Spinal cord (tissue), 9 donors: ENCODE measurements at regions not wholly inside any gene's neighbourhood (a gene's known extent, or its start where the extent isn't known, plus 50 kb on each side); places are given as distances from the start of the nearest gene placed in this dataset.

Experiments
- DNase-seq, 6 donors: peaks; one replicate each; pipeline versions ENCODE4 v3.0.0 to v3.0.0-alpha.2; 2013 to 2015; ENCODE audit warnings: low spot score in 6 of 6, low read depth in 4 of 6
- H3K27ac ChIP-seq: one replicate; pipeline ENCODE4 v1.5.1; 2013; ENCODE audit warnings: low read depth, low read length, control low read depth
- H3K27me3 ChIP-seq: one replicate; pipeline ENCODE4 v1.6.1; 2013; ENCODE audit warnings: low read length; ENCODE audit not compliant: control insufficient read depth, insufficient read depth
- H3K36me3 ChIP-seq: one replicate; pipeline ENCODE4 v1.6.1; 2013; ENCODE audit warnings: low read length; ENCODE audit not compliant: control insufficient read depth, insufficient read depth
- H3K4me1 ChIP-seq: one replicate; pipeline ENCODE4 v1.6.1; 2013; ENCODE audit warnings: low read length; ENCODE audit not compliant: control insufficient read depth, insufficient read depth
- H3K4me3 ChIP-seq: one replicate; pipeline ENCODE4 v1.5.1; 2013; ENCODE audit warnings: low read depth, low read length, control low read depth
- H3K9me3 ChIP-seq: one replicate; pipeline ENCODE4 v1.6.1; 2013; ENCODE audit warnings: low read length; ENCODE audit not compliant: control insufficient read depth, insufficient read depth
- whole genome bisulfite sequencing: methylation state at CpG from one replicate; pipeline ENCODE4 v1.1.5; 2013; ENCODE audit warnings: missing lambda C conversion rate; ENCODE audit not compliant: insufficient coverage; 5-methylcytosine and 5-hydroxymethylcytosine counted together
- donor health status: healthy.

DNA sequence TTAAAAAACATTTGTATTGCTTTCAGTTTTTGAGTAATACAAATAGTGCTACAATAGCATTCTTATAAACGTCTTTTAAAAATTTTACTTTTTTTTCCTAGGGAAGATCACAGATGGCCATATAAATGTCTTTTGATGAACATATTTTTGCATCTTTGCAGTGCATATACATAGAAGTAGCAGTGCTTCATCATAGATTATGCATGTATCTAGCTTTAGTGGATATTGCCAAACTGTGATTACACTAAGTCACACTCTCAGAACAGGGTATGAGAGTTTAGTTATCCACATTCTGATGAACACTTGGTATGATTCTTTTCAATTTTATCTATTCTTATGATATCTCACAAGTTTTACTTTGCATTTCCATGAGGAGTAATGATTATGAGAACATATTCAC is 99.8 kb upstream of the ASCC3 start:
- Histone ChIP-seq H3K36me3 (no peaks in the 10 kb centered on the region), H3K4me3 (no peak overlapping the region), H3K27me3 (no peaks in the 10 kb centered on the region), H3K9me3 (peaks cover 3% of the 10 kb centered on the region), H3K27ac (no peak overlapping the region), H3K4me1 (no peaks in the 10 kb centered on the region)
- WGBS = no CpG with 5 or more reads among the region's 1 CpG
- DNase-seq = peak in 1 of 6 donors; percentile 29

GRCh38 chr6:100986921-100987320 is 105.8 kb upstream of the ASCC3 start:
- 80% methylated on average over 1 of the region's 1 CpG for WGBS
- H3K27me3 ChIP-seq = no peaks in the 10 kb centered on the region
- no peak overlapping the region for H3K27ac ChIP-seq
- no peaks in the 10 kb centered on the region for H3K36me3 ChIP-seq
- H3K9me3 ChIP-seq = peaks cover 3% of the 10 kb centered on the region
- H3K4me3 ChIP-seq = no peak overlapping the region
- H3K4me1 ChIP-seq = no peaks in the 10 kb centered on the region
- DNase-seq = no peak

DNA sequence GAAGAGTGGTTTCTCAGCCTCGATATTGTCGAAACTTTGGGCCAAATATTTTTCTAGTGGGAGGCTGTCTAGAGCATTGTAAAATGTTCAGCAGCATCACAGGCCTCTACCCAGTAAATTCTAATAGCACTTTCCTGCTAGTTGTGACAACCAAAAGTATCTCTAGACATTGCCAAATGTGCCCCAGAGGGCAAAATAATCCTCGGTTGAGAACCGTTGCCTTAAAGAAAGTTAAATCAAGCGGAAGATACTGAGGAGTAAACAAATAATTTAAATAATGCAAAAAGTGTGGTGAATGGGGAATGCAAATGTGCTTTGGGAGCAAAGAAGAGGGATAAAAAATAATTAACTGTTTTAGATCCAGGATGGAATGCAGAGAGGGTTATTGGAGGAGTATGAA is 106.4 kb upstream of the ASCC3 start:
- Histone ChIP-seq H3K27ac (no peak overlapping the region), H3K9me3 (peaks cover 3% of the 10 kb centered on the region), H3K36me3 (no peaks in the 10 kb centered on the region), H3K4me3 (no peak overlapping the region), H3K27me3 (no peaks in the 10 kb centered on the region), H3K4me1 (no peaks in the 10 kb centered on the region)
- no CpG with 5 or more reads among the region's 5 CpGs for WGBS
- peak in 2 of 6 donors; percentile 50 to 66 for DNase-seq

DNA sequence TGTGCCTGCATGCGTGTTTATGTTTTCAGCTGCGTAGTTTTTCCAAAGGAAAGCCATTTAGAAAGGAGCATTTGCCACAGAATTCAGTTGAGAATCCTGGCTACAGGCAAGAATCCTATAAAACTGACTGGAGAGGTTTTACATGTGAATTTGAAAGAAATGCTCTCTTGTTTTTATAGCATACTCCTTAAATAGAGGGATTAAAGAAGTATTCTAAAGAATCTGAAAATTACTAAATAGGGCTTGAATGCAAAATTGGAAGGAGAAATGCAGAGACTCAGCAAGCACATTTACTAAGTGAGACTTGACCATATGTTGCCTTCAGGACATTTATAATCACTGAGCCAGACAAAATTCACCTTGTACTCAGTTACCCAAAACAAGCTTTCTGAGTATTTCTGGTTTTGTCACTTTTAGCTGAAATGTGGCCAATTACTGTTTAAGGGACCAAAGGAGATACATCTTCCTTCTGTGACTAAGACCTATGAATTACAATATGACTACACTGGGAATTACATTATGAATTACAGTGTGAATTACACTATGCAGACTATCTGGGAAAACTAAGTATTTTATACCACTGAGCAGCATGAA is 107.4 kb upstream of the ASCC3 start:
- Histone ChIP-seq H3K27me3 (no peaks in the 10 kb centered on the region), H3K4me1 (no peaks in the 10 kb centered on the region), H3K36me3 (no peaks in the 10 kb centered on the region), H3K4me3 (no peak overlapping the region), H3K27ac (no peak overlapping the region), H3K9me3 (peaks cover 3% of the 10 kb centered on the region)
- DNase-seq = peak in 1 of 6 donors; percentile 31
- 100% methylated on average over 2 of the region's 2 CpGs for WGBS

- no peaks in the 10 kb centered on the region for H3K4me1 ChIP-seq
- H3K27me3 ChIP-seq = no peaks in the 10 kb centered on the region
- H3K27ac ChIP-seq = no peak overlapping the region
- DNase-seq = no peak
- 83% methylated on average over 1 of the region's 1 CpG for WGBS
- no peak overlapping the region for H3K4me3 ChIP-seq
- no peaks in the 10 kb centered on the region for H3K36me3 ChIP-seq
- H3K9me3 ChIP-seq = no peaks in the 10 kb centered on the region
These were observed 108.9 kb upstream of the ASCC3 start for GRCh38 chr6:100990070-100990469.

DNA sequence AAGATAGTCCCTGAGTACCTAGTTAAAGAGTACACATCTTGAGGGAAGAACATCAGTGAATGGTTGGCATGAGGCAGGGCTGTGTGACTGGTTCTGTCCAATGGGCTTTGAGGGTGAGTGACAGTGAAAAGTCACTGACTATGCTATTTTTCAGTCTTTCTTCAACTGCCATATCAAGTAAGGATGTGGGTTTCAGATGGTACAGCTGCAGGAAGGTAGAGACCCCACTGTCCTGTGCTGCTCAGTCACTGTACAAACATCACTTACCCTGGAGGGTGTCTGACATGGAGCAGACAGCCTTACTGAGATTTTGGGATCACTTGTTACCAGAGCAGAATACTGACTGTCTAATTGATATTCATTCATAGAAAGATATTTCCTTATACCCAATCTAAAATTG is 115.3 kb upstream of the ASCC3 start:
- Histone ChIP-seq H3K27me3 (no peaks in the 10 kb centered on the region), H3K9me3 (no peaks in the 10 kb centered on the region), H3K4me1 (no peaks in the 10 kb centered on the region), H3K27ac (no peak overlapping the region), H3K36me3 (no peaks in the 10 kb centered on the region), H3K4me3 (no peak overlapping the region)
- no peak for DNase-seq

- WGBS = no CpG with 5 or more reads among the region's 3 CpGs
- H3K4me3 ChIP-seq = no peak overlapping the region
- no peaks in the 10 kb centered on the region for H3K27me3 ChIP-seq
- no peak overlapping the region for H3K27ac ChIP-seq
- no peaks in the 10 kb centered on the region for H3K36me3 ChIP-seq
- H3K9me3 ChIP-seq = no peaks in the 10 kb centered on the region
- no peak for DNase-seq
- H3K4me1 ChIP-seq = no peaks in the 10 kb centered on the region
These were observed 117.0 kb upstream of the ASCC3 start for GRCh38 chr6:100998111-100998510.

DNA sequence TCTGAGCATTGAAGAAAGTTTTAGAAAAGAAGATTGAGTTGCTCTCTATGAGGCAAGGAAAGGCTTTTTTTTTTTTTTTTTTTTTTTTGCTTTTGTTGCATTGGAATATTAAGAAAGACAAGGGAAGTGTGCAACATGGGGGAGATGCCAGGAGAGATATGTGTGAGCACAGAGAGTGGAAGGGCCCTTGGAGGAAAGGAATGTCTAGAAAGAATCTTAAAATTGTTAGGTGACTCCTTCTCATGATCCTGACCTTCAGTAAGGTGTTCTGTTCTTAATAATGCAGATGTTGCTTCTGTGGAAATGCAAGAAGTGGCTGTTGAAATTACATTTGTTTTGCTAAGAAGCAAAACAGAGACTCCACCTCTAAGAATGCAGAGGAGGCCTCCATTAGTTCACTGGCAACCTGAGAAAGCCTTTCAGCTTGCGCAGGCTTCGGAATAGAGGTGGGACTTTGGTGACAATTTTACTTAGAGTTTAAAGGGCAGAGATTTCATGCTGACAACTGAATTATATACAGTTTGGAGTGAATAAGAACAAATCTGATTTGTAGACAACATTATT is 118.0 kb upstream of the ASCC3 start:
- H3K9me3 ChIP-seq = peaks cover under 1% of the 10 kb centered on the region
- DNase-seq = no peak
- H3K36me3 ChIP-seq = no peaks in the 10 kb centered on the region
- WGBS = no CpG with 5 or more reads among the region's 2 CpGs
- no peak overlapping the region for H3K4me3 ChIP-seq
- no peaks in the 10 kb centered on the region for H3K27me3 ChIP-seq
- no peaks in the 10 kb centered on the region for H3K4me1 ChIP-seq
- H3K27ac ChIP-seq = no peak overlapping the region

DNA sequence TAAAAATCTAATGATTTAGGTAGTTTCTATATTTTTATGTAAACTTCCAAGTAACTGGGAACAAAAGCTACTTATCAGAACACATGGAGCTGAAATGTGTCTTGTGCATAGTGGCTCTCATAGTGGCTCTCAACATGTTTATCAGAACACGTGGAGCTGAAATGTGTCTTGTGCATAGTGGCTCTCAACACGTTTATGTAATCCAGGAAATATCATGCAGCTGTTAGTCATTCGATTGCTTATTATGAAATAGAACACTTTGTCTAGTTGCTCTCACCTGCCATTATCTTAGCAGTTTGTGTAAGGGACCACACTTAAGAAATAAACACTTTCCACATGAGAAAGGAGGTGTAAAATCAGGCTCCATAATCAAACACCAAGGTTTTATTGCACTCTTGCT is 119.2 kb upstream of the ASCC3 start:
- Histone ChIP-seq H3K27me3 (no peaks in the 10 kb centered on the region), H3K36me3 (no peaks in the 10 kb centered on the region), H3K4me3 (no peak overlapping the region), H3K4me1 (no peaks in the 10 kb centered on the region), H3K27ac (no peak overlapping the region), H3K9me3 (peaks cover 1% of the 10 kb centered on the region)
- no peak for DNase-seq
- WGBS = no CpG with 5 or more reads among the region's 3 CpGs

GRCh38 chr6:101001012-101001411 is 119.9 kb upstream of the ASCC3 start:
- Histone ChIP-seq H3K9me3 (peaks cover 1% of the 10 kb centered on the region), H3K4me1 (no peaks in the 10 kb centered on the region), H3K4me3 (no peak overlapping the region), H3K27me3 (no peaks in the 10 kb centered on the region), H3K36me3 (no peaks in the 10 kb centered on the region), H3K27ac (no peak overlapping the region)
- no peak for DNase-seq
- WGBS = no CpG with 5 or more reads among the region's 1 CpG
